Activated naive CD4-positive, alpha-beta T cell treated with anti-CD3 and anti-CD28 coated beads, Interleukin-2, amount 50 U/mL, for 24 hours (primary cell): ENCODE measurements at regions not wholly inside any gene's neighbourhood (a gene's known extent, or its start where the extent isn't known, plus 50 kb on each side); places are given as distances from the start of the nearest gene placed in this dataset.

ENCODE experiments used
- H3K27ac Mint-ChIP-seq: one replicate; pipeline ENCODE4 v1.8.0; 2021; ENCODE audit warnings: mild to moderate bottlenecking, mixed read lengths
- H3K27me3 Mint-ChIP-seq: one replicate; pipeline ENCODE4 v1.8.0; 2021; ENCODE audit warnings: mixed read lengths
- H3K36me3 Mint-ChIP-seq: one replicate; pipeline ENCODE4 v1.8.0; 2021; ENCODE audit warnings: mixed read lengths
- H3K4me1 Mint-ChIP-seq: one replicate; pipeline ENCODE4 v1.8.0; 2021; ENCODE audit warnings: mixed read lengths
- H3K4me3 Mint-ChIP-seq: one replicate; pipeline ENCODE4 v1.8.0; 2021; ENCODE audit warnings: mild to moderate bottlenecking, mixed read lengths
- H3K9me3 Mint-ChIP-seq: one replicate; pipeline ENCODE4 v1.8.0; 2021; ENCODE audit warnings: mixed read lengths

DNA sequence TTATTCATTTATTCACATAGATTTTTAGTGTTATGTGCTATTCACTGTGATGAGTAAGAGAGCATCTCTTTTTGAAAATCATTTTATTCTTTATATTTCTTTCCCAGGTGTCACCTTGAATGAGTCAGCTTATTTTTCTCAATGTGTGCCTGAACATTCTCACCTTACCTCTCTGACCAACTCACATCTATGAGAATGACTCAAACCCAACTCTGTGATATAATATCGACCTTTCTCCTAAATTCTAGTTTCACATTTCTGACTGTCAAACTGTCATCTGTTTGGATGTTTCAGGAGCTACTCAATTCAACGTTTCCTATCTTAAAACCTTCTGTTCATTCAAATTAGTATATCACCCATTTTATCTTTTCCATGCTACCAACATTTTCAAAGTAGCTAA is 630.8 kb downstream of the RERGL start:
- Mint-ChIP-seq H3K27me3 (no peaks in the 10 kb centered on the region), H3K27ac (no peak overlapping the region), H3K9me3 (peaks cover 6% of the 10 kb centered on the region), H3K36me3 (no peaks in the 10 kb centered on the region), H3K4me3 (no peak overlapping the region), H3K4me1 (no peaks in the 10 kb centered on the region)

DNA sequence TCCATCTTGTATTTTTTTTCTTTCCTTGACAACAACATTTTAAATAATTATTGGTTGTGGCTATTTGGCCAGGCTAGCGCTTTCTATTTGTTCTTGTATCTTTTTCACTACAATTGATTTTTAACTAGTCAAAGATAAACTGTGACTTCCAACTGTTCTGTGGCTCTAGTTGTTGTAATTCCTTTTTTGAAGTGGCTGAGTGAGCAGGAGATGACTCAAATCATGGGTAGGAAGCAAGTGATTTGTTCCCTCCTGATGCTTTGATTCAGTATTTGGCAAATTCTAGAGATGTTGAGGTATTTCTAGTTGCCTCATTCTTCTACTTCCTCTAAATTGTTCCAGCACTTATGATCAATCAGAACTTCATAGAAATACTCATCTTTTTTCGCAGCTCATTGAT is 633.5 kb downstream of the RERGL start:
- no peaks in the 10 kb centered on the region for H3K4me1 Mint-ChIP-seq
- H3K4me3 Mint-ChIP-seq: no peak overlapping the region
- H3K27ac Mint-ChIP-seq: no peak overlapping the region
- H3K36me3 Mint-ChIP-seq: no peaks in the 10 kb centered on the region
- peaks cover 6% of the 10 kb centered on the region for H3K9me3 Mint-ChIP-seq
- no peaks in the 10 kb centered on the region for H3K27me3 Mint-ChIP-seq

DNA sequence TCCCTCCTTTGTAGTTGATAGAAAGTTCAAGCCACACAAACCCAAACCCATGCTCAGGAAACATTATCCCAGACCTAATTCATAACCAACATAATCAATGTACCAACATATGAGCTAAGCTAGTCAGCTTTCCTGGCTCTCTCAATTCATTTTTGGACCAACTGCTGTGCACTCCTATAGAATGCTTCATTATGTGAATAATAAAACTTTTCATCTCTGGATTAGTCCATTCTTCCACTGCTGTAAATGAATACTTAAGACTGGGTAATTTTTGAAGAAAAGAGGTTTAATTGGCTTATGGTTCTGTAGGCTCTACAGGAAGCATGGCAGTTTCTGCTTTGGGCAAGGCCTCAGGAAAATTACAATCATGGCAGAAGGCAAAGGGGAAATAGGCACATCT is 651.9 kb downstream of the RERGL start:
- H3K4me1 Mint-ChIP-seq: no peaks in the 10 kb centered on the region
- no peaks in the 10 kb centered on the region for H3K36me3 Mint-ChIP-seq
- peaks cover 11% of the 10 kb centered on the region for H3K9me3 Mint-ChIP-seq
- no peak overlapping the region for H3K27ac Mint-ChIP-seq
- no peak overlapping the region for H3K4me3 Mint-ChIP-seq
- no peaks in the 10 kb centered on the region for H3K27me3 Mint-ChIP-seq

GRCh38 chr12:17416748-17417147 is 673.2 kb downstream of the RERGL start:
- no peak overlapping the region for H3K4me3 Mint-ChIP-seq
- no peak overlapping the region for H3K27ac Mint-ChIP-seq
- H3K4me1 Mint-ChIP-seq: no peaks in the 10 kb centered on the region
- no peaks in the 10 kb centered on the region for H3K36me3 Mint-ChIP-seq
- H3K9me3 Mint-ChIP-seq: peaks cover 8% of the 10 kb centered on the region
- no peaks in the 10 kb centered on the region for H3K27me3 Mint-ChIP-seq

- Mint-ChIP-seq H3K4me3 (no peak overlapping the region), H3K4me1 (no peaks in the 10 kb centered on the region), H3K27ac (no peak overlapping the region), H3K27me3 (no peaks in the 10 kb centered on the region), H3K9me3 (peaks cover 8% of the 10 kb centered on the region), H3K36me3 (no peaks in the 10 kb centered on the region)
Observed at GRCh38 chr12:17414596-17414995, 675.4 kb downstream of the RERGL start.

GRCh38 chr12:17411662-17412061 is 678.3 kb downstream of the RERGL start:
- no peak overlapping the region for H3K4me3 Mint-ChIP-seq
- H3K27ac Mint-ChIP-seq: no peak overlapping the region
- no peaks in the 10 kb centered on the region for H3K27me3 Mint-ChIP-seq
- H3K36me3 Mint-ChIP-seq: no peaks in the 10 kb centered on the region
- no peaks in the 10 kb centered on the region for H3K4me1 Mint-ChIP-seq
- peaks cover 3% of the 10 kb centered on the region for H3K9me3 Mint-ChIP-seq

DNA sequence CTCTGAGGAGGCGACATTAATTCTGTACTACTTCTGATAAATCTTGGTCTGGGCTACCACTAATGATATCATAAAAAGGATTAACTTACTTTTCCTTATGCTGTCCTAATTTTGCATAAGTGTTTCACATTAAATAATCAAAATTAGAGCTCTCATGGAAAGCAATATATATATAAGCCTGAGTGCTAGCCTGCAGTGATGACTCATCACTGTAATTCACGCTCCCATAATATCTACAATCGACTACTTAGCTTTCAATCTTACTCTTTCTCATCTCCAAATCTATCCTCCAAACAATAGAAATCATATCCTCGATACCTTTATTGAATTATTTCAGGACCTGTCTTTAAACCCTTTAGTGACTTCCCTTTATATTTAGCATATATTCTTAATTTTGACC is 701.3 kb downstream of the RERGL start:
- Mint-ChIP-seq H3K4me3 (no peak overlapping the region), H3K9me3 (peaks cover 11% of the 10 kb centered on the region), H3K4me1 (no peaks in the 10 kb centered on the region), H3K27me3 (no peaks in the 10 kb centered on the region), H3K36me3 (no peaks in the 10 kb centered on the region), H3K27ac (no peak overlapping the region)

DNA sequence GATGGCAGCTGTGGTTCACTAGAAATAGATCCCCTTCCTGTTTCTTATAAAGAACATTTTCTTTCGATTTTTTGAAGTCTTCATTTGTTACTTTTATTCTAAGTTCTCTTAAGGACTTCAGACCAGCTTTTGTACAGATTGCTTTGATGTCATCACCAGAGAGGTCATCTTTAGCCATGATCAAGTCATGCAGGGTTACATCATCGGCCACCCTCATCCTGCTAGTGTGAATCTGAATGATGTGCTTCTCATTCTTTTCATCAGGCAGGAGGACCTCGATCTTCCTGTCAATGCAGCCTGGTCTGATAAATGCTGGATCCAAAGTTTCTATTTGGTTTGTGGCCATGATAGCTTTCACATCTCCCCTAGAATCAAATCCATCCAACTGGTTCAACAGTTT is 706.7 kb downstream of the RERGL start:
- H3K4me1 Mint-ChIP-seq: no peaks in the 10 kb centered on the region
- no peak overlapping the region for H3K4me3 Mint-ChIP-seq
- H3K27ac Mint-ChIP-seq: no peak overlapping the region
- no peaks in the 10 kb centered on the region for H3K27me3 Mint-ChIP-seq
- no peaks in the 10 kb centered on the region for H3K36me3 Mint-ChIP-seq
- peaks cover 6% of the 10 kb centered on the region for H3K9me3 Mint-ChIP-seq

GRCh38 chr12:17381211-17381610 is 708.8 kb downstream of the RERGL start:
- H3K27me3 Mint-ChIP-seq: no peaks in the 10 kb centered on the region
- no peak overlapping the region for H3K27ac Mint-ChIP-seq
- H3K4me1 Mint-ChIP-seq: no peaks in the 10 kb centered on the region
- H3K36me3 Mint-ChIP-seq: no peaks in the 10 kb centered on the region
- H3K4me3 Mint-ChIP-seq: no peak overlapping the region
- peaks cover 2% of the 10 kb centered on the region for H3K9me3 Mint-ChIP-seq

- H3K9me3 Mint-ChIP-seq: peaks cover 13% of the 10 kb centered on the region
- no peaks in the 10 kb centered on the region for H3K4me1 Mint-ChIP-seq
- no peaks in the 10 kb centered on the region for H3K36me3 Mint-ChIP-seq
- no peak overlapping the region for H3K4me3 Mint-ChIP-seq
- no peaks in the 10 kb centered on the region for H3K27me3 Mint-ChIP-seq
- no peak overlapping the region for H3K27ac Mint-ChIP-seq
Observed at GRCh38 chr12:17372508-17372907, 717.5 kb downstream of the RERGL start.

DNA sequence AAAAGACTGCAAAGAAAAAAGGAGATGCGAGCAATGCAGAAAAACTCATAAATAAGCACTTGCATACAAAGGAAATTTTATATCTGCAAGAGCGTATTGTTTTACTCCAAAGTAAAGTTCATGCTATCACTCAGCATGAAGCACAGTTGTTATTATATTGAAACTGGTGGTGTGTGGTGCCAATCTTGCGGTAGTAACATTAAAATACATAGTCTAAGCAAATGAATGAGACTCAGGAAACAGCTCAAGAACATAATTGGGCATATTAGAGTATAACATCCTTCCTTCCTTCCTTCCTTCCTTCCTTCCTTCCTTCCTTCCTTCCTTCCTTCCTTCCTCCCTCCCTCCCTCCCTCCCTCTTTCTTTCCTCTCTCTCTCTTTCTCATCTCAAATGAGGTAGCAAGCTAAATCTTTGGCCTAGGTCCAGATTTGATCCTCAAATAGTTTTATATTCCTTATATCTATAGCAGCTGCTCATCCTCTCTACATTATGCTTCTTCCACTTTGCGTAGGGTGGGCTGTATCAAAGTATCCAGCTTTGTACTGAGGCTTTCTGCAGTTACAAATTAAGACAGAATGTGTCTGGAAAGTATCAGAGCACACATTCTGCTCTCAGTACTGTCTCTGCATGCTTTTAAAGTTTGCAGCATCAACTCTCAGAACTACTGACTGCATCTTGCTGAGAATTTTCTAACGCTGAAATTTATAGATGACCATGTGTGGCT is 718.3 kb downstream of the RERGL start:
- Mint-ChIP-seq H3K27me3 (no peaks in the 10 kb centered on the region), H3K9me3 (peaks cover 13% of the 10 kb centered on the region), H3K36me3 (no peaks in the 10 kb centered on the region), H3K27ac (no peak overlapping the region), H3K4me1 (no peaks in the 10 kb centered on the region), H3K4me3 (no peak overlapping the region)

DNA sequence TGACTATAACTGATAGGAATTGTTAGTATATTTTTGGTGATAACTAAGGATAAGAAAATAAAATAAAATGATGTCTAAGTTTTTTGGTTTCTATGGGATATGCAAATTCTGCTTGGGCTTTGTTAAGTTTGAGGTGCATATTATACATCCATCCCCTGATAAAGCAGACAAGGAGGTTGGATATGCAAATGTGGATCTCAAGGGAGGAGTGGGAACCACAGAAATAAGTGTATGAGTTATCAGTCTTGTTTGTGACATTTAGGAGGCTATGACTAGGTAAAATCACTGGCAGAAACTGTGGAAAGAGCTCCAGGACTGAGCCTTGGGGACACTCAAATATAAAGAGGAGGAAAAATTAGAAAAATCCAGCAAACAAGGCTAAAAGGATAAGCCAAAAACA is 719.4 kb downstream of the RERGL start:
- H3K36me3 Mint-ChIP-seq: no peaks in the 10 kb centered on the region
- no peak overlapping the region for H3K27ac Mint-ChIP-seq
- H3K9me3 Mint-ChIP-seq: peaks cover 5% of the 10 kb centered on the region
- no peaks in the 10 kb centered on the region for H3K4me1 Mint-ChIP-seq
- H3K4me3 Mint-ChIP-seq: no peak overlapping the region
- no peaks in the 10 kb centered on the region for H3K27me3 Mint-ChIP-seq

- Mint-ChIP-seq H3K27me3 (no peaks in the 10 kb centered on the region), H3K27ac (no peak overlapping the region), H3K36me3 (no peaks in the 10 kb centered on the region), H3K4me3 (no peak overlapping the region), H3K4me1 (no peaks in the 10 kb centered on the region), H3K9me3 (peaks cover 4% of the 10 kb centered on the region)
Observed at GRCh38 chr12:17369556-17369955, 720.4 kb downstream of the RERGL start.

- Mint-ChIP-seq H3K36me3 (no peaks in the 10 kb centered on the region), H3K4me3 (no peak overlapping the region), H3K27me3 (no peaks in the 10 kb centered on the region), H3K9me3 (peaks cover 6% of the 10 kb centered on the region), H3K27ac (no peak overlapping the region), H3K4me1 (no peaks in the 10 kb centered on the region)
Observed at GRCh38 chr12:17361224-17361623, 728.8 kb downstream of the RERGL start.

DNA sequence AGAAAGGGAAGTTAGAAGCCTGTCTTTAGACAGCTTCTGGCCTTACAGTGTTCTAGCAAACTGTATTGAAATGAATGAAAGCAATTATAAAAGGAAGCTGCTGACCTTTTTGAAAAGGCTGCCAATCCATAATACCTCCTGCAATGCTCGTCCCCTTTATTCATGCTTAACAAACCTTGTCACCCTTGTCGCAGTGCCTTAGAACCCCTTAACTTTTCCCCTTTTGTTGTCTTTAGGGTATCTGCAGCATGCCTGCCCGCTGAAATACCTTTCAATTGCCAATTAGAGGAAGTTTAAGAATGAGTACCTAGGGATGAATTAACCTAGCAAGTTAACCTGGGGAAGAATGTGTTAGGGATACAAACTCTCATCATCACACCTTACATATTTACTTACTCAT is 731.2 kb downstream of the RERGL start:
- Mint-ChIP-seq H3K4me1 (no peaks in the 10 kb centered on the region), H3K36me3 (no peaks in the 10 kb centered on the region), H3K4me3 (no peak overlapping the region), H3K27me3 (no peaks in the 10 kb centered on the region), H3K27ac (no peak overlapping the region), H3K9me3 (peaks cover 2% of the 10 kb centered on the region)

- no peaks in the 10 kb centered on the region for H3K9me3 Mint-ChIP-seq
- H3K27me3 Mint-ChIP-seq: no peaks in the 10 kb centered on the region
Observed at GRCh38 chr12:17357396-17357795, 732.6 kb downstream of the RERGL start.

DNA sequence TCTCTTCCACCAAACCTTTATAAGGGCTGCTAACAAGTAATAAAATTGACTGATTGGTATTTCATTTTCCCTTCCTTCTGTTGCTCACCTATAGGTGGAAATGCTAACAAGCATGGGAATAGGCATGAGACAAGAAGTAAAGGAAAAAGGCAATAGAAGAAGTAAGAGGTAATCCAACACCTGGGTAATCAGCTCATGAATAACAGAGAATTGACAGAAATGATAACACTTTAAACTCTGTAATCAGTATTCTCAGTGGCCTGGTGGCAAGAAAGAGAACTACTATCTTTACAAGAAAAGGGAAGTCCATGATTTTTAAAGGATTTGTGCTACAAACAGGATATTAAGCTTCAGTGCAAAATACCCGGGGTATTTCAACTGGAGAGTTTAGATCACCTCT is 737.8 kb downstream of the RERGL start:
- no peaks in the 10 kb centered on the region for H3K9me3 Mint-ChIP-seq
- H3K4me3 Mint-ChIP-seq: no peak overlapping the region
- H3K4me1 Mint-ChIP-seq: no peaks in the 10 kb centered on the region
- H3K27me3 Mint-ChIP-seq: no peaks in the 10 kb centered on the region
- no peaks in the 10 kb centered on the region for H3K36me3 Mint-ChIP-seq
- H3K27ac Mint-ChIP-seq: no peak overlapping the region

More at GRCh38 chr12:17357396-17357795, 732.6 kb downstream of the RERGL start:
- Mint-ChIP-seq H3K36me3 (no peaks in the 10 kb centered on the region), H3K4me1 (no peaks in the 10 kb centered on the region), H3K27ac (no peak overlapping the region), H3K4me3 (no peak overlapping the region)
